NCI-H2029 (cell line): ENCODE measurements at regions not wholly inside any gene's neighbourhood (a gene's known extent, or its start where the extent isn't known, plus 50 kb on each side); places are given as distances from the start of the nearest gene placed in this dataset.

Experiments
- DNase-seq: peaks from one replicate; lab custom pipeline; 2025; lab: John Stamatoyannopoulos, UW

GRCh38 chr15:62610265-62610869 lies 432.2 kb upstream of the TPM1 start:
- no peak for DNase-seq

- DNase-seq = no peak
Measured at GRCh38 chr15:62611002-62611401, 431.5 kb upstream of the TPM1 start.

GRCh38 chr15:62612183-62612733 lies 430.3 kb upstream of the TPM1 start:
- DNase-seq = no peak

- no peak for DNase-seq
Measured at GRCh38 chr15:62612771-62613170, 429.8 kb upstream of the TPM1 start.

GRCh38 chr15:62616746-62617145 lies 425.8 kb upstream of the TPM1 start:
- no peak for DNase-seq

GRCh38 chr15:62617741-62618140 lies 424.8 kb upstream of the TPM1 start:
- DNase-seq = no peak

GRCh38 chr15:62618432-62618831 lies 424.1 kb upstream of the TPM1 start:
- DNase-seq = no peak

GRCh38 chr15:62618846-62619504 lies 423.6 kb upstream of the TPM1 start:
- no peak for DNase-seq

- DNase-seq = no peak
Measured at GRCh38 chr15:62619526-62619925, 423.0 kb upstream of the TPM1 start.

- no peak for DNase-seq
Measured at GRCh38 chr15:62622775-62623174, 419.8 kb upstream of the TPM1 start.

- no peak for DNase-seq
Measured at GRCh38 chr15:62624547-62625378, 417.8 kb upstream of the TPM1 start.

- DNase-seq = no peak
Measured at GRCh38 chr15:62625429-62626033, 417.0 kb upstream of the TPM1 start.

GRCh38 chr15:62626903-62627302 lies 415.6 kb upstream of the TPM1 start:
- no peak for DNase-seq

- no peak for DNase-seq
Measured at GRCh38 chr15:62631076-62631724, 411.3 kb upstream of the TPM1 start.

GRCh38 chr15:62636823-62637573 lies 405.5 kb upstream of the TPM1 start:
- DNase-seq = no peak

GRCh38 chr15:62637574-62637897 lies 405.0 kb upstream of the TPM1 start:
- DNase-seq = no peak

- DNase-seq = no peak
Measured at GRCh38 chr15:62637950-62638619, 404.5 kb upstream of the TPM1 start.

GRCh38 chr15:62639432-62639831 lies 403.1 kb upstream of the TPM1 start:
- DNase-seq = no peak

- DNase-seq = no peak
Measured at GRCh38 chr15:62639906-62640605, 402.5 kb upstream of the TPM1 start.

GRCh38 chr15:62641825-62642224 lies 400.7 kb upstream of the TPM1 start:
- no peak for DNase-seq
